HG02678 (cell line): ENCODE measurements at regions not wholly inside any gene's neighbourhood (a gene's known extent, or its start where the extent isn't known, plus 50 kb on each side); places are given as distances from the start of the nearest gene placed in this dataset.
A peak's percentile ranks its signal among the peaks of the same experiment; 100 is the strongest.
"Not testable (repeated sequence)": the region's sequence is repeated elsewhere in the genome, so short reads cannot be mapped to it uniquely, and the experiment has no call there.

Experiments
- ATAC-seq: cut with Tn5 transposase; IDR thresholded peaks from one replicate; pipeline ENCODE4 v1.9.1; 2021; ENCODE audit warnings: mild to moderate bottlenecking, moderate library complexity; ENCODE audit not compliant: unreplicated experiment

- ATAC-seq = no peak
Observed at GRCh38 chr3:96319166-96319565, 495.2 kb upstream of the EPHA6 start.

GRCh38 chr3:96324087-96324486, 490.3 kb upstream of the EPHA6 start:
- no peak for ATAC-seq

GRCh38 chr3:96330795-96331194, 483.6 kb upstream of the EPHA6 start:
- ATAC-seq = no peak

GRCh38 chr3:96331341-96331740, 483.1 kb upstream of the EPHA6 start:
- no peak for ATAC-seq

- ATAC-seq = no peak
Observed at GRCh38 chr3:96334779-96335178, 479.6 kb upstream of the EPHA6 start.

- no peak for ATAC-seq
Observed at GRCh38 chr3:96347289-96347688, 467.1 kb upstream of the EPHA6 start.

- ATAC-seq = not testable (repeated sequence)
Observed at GRCh38 chr3:96351598-96351997, 462.8 kb upstream of the EPHA6 start.

- ATAC-seq = no peak
Observed at GRCh38 chr3:96354106-96354505, 460.3 kb upstream of the EPHA6 start.

- ATAC-seq = no peak
Observed at GRCh38 chr3:96354742-96355141, 459.7 kb upstream of the EPHA6 start.

GRCh38 chr3:96361241-96361640, 453.2 kb upstream of the EPHA6 start:
- no peak for ATAC-seq

GRCh38 chr3:96370637-96371036, 443.8 kb upstream of the EPHA6 start:
- ATAC-seq = no peak

GRCh38 chr3:96410006-96410730, 404.2 kb upstream of the EPHA6 start:
- no peak for ATAC-seq

- ATAC-seq = no peak
Observed at GRCh38 chr3:96416549-96417255, 397.7 kb upstream of the EPHA6 start.

GRCh38 chr3:96428097-96428496, 386.3 kb upstream of the EPHA6 start:
- ATAC-seq = no peak

GRCh38 chr3:96430079-96430478, 384.3 kb upstream of the EPHA6 start:
- ATAC-seq = peak; percentile 45

- ATAC-seq = no peak
Observed at GRCh38 chr3:96434651-96435050, 379.7 kb upstream of the EPHA6 start.

- ATAC-seq = no peak
Observed at GRCh38 chr3:96449346-96449745, 365.0 kb upstream of the EPHA6 start.

GRCh38 chr3:96449803-96450202, 364.6 kb upstream of the EPHA6 start:
- no peak for ATAC-seq

GRCh38 chr3:96450699-96451098, 363.7 kb upstream of the EPHA6 start:
- no peak for ATAC-seq

GRCh38 chr3:96465521-96465920, 348.9 kb upstream of the EPHA6 start:
- no peak for ATAC-seq

GRCh38 chr3:96466441-96466840, 348.0 kb upstream of the EPHA6 start:
- ATAC-seq = no peak

GRCh38 chr3:96467639-96468038, 346.8 kb upstream of the EPHA6 start:
- no peak for ATAC-seq

GRCh38 chr3:96478496-96478895, 335.9 kb upstream of the EPHA6 start:
- ATAC-seq = no peak
